Keratinocyte (primary cell): ENCODE measurements at regions not wholly inside any gene's neighbourhood (a gene's known extent, or its start where the extent isn't known, plus 50 kb on each side); places are given as distances from the start of the nearest gene placed in this dataset.

ENCODE experiments used
- DNase-seq: peaks from one replicate; pipeline ENCODE4 v3.0.0-alpha.2; 2011; ENCODE audit warnings: low read depth, missing footprints, low spot score
- FAIRE-seq: peaks from 2 replicates; lab custom pipeline; 2011; peaks lifted over from hg19 to GRCh38; lab: Jason Lieb, UNC
- H2AFZ ChIP-seq: 2 replicates; pipeline ENCODE4 v1.6.0; 2012; ENCODE audit warnings: low read length, control low read depth, inconsistent platforms; ENCODE audit not compliant: control insufficient read depth
- H3K27ac ChIP-seq: 2 replicates; pipeline ENCODE4 v1.5.1; 2011; ENCODE audit warnings: low read length; ENCODE audit not compliant: control insufficient read depth, insufficient read depth
- H3K27me3 ChIP-seq: 3 replicates; pipeline ENCODE4 v1.6.0; 2011; ENCODE audit warnings: low read length; ENCODE audit not compliant: control insufficient read depth, insufficient read depth; ENCODE audit errors: extremely low read depth
- H3K36me3 ChIP-seq, 2 experiments: 2 replicates in 1 of 2; 3 replicates in 1 of 2; pipeline ENCODE4 v1.5.1; 2011; ENCODE audit warnings: low read length in 2 of 2, mild to moderate bottlenecking in 1 of 2; ENCODE audit not compliant: control insufficient read depth in 2 of 2, insufficient read depth in 2 of 2; ENCODE audit errors: extremely low read depth in 1 of 2
- H3K4me1 ChIP-seq: 3 replicates; pipeline ENCODE4 v1.5.1; 2011; ENCODE audit warnings: low read length; ENCODE audit not compliant: control insufficient read depth, insufficient read depth; ENCODE audit errors: extremely low read depth
- H3K4me2 ChIP-seq: 3 replicates; pipeline ENCODE4 v1.6.0; 2011; ENCODE audit warnings: low read depth, low read length; ENCODE audit not compliant: control insufficient read depth, insufficient read depth; ENCODE audit errors: extremely low read depth
- H3K4me3 ChIP-seq, 3 experiments: fragments of 200-600 bp in 1 of 3; sonication (generic) in 1 of 3; 2 replicates in 2 of 3; 3 replicates in 1 of 3; pipeline ENCODE4 v1.5.1; 2011 to 2016; ENCODE audit warnings: low read length in 3 of 3, mild to moderate bottlenecking in 3 of 3, control low read depth in 2 of 3, inconsistent platforms in 1 of 3, low read depth in 1 of 3, mixed read lengths in 1 of 3, mixed run types in 1 of 3, moderate library complexity in 1 of 3; ENCODE audit not compliant: control insufficient read depth in 2 of 3, insufficient read depth in 2 of 3; ENCODE audit errors: extremely low read depth in 1 of 3
- H3K79me2 ChIP-seq: 2 replicates; pipeline ENCODE4 v1.6.0; 2012; ENCODE audit warnings: low read length; ENCODE audit not compliant: control insufficient read depth, insufficient read depth
- H3K9ac ChIP-seq: 3 replicates; pipeline ENCODE4 v1.6.0; 2011; ENCODE audit warnings: low read length; ENCODE audit not compliant: control insufficient read depth, insufficient read depth; ENCODE audit errors: extremely low read depth
- H3K9me1 ChIP-seq: 3 replicates; pipeline ENCODE4 v1.6.0; 2011; ENCODE audit warnings: low read length; ENCODE audit not compliant: control insufficient read depth, insufficient read depth; ENCODE audit errors: extremely low read depth
- H3K9me3 ChIP-seq: 2 replicates; pipeline ENCODE4 v1.5.1; 2012; ENCODE audit warnings: low read depth, low read length; ENCODE audit not compliant: control insufficient read depth
- H4K20me1 ChIP-seq: 3 replicates; pipeline ENCODE4 v1.6.0; 2011; ENCODE audit warnings: low read length; ENCODE audit not compliant: control insufficient read depth, insufficient read depth; ENCODE audit errors: extremely low read depth
- EZH2 ChIP-seq: IDR thresholded peaks from one replicate; pipeline ENCODE4 v1.6.1; 2012; ENCODE audit warnings: inconsistent platforms, mild to moderate bottlenecking, low read length, moderate library complexity
- dilution Hi-C: fragments of 300-500 bp; cut with MboI; formaldehyde crosslinking; loops from one replicate; pipeline ENCODE4 v1.7.0; 2020; ENCODE audit warnings: low sequenced_read_pairs; ENCODE audit not compliant: extremely low pct_ligation_motif_present
- TF ChIP-seq, protein P1 (sequence below), 3 experiments: IDR thresholded peaks in 1 of 3; conservative IDR thresholded peaks in 1 of 3; optimal IDR thresholded peaks in 1 of 3; 2 replicates in 2 of 3; 3 replicates in 1 of 3; pipeline versions ENCODE3 to v1.5.1; 2011; ENCODE audit warnings: low read length in 3 of 3, mild to moderate bottlenecking in 3 of 3, moderate library complexity in 2 of 3, control low read depth in 1 of 3, inconsistent platforms in 1 of 3; ENCODE audit not compliant: insufficient read depth in 2 of 3; ENCODE audit errors: extremely low read depth in 1 of 3

DNA sequence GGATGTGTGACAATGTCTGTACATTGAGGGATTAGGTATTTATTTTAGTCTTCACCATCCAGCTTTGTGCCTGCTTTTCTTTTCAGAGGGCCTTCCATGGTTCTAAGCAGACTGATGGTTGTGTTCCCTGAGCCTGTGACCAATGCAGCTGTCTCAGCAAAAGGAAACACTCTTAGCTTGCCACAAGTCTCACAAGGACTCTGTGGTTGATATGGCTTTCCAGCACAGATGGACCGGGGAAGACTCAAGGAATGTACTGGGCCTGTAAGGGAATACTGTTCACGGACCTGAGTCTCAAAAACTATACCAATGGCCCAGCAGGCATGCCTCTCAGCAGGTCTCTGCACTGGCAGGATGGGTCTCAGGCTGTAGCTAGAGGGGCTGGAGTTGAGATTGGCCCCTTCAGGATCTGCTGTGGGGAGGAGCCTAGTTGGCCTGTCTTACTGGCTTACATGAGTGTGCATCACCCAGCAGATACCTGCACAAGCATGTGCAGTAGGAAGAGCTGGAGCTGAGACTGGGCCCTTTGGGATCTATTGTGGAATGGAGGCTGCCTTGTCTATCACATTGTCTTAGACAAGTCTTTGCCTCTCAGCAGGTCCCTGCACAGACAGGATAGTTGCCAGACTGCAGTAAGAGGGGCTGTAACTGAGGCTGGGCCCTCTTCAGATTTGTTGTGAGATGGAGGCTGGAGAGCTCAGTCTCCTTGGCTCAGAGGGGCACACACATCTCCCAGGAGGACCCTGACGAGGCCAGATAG is 52.0 kb upstream of the PDC start:
- H3K9me1 ChIP-seq: no peaks in the 10 kb centered on the region
- no peaks in the 10 kb centered on the region for H3K36me3 ChIP-seq
- DNase-seq (no peak), FAIRE-seq (no peak)
- H3K79me2 ChIP-seq: no peaks in the 10 kb centered on the region
- H3K27ac ChIP-seq: no peak overlapping the region
- no peak for TF ChIP-seq EZH2
- TF ChIP-seq, protein P1, sequence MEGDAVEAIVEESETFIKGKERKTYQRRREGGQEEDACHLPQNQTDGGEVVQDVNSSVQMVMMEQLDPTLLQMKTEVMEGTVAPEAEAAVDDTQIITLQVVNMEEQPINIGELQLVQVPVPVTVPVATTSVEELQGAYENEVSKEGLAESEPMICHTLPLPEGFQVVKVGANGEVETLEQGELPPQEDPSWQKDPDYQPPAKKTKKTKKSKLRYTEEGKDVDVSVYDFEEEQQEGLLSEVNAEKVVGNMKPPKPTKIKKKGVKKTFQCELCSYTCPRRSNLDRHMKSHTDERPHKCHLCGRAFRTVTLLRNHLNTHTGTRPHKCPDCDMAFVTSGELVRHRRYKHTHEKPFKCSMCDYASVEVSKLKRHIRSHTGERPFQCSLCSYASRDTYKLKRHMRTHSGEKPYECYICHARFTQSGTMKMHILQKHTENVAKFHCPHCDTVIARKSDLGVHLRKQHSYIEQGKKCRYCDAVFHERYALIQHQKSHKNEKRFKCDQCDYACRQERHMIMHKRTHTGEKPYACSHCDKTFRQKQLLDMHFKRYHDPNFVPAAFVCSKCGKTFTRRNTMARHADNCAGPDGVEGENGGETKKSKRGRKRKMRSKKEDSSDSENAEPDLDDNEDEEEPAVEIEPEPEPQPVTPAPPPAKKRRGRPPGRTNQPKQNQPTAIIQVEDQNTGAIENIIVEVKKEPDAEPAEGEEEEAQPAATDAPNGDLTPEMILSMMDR (optimal IDR thresholded peaks at IDR 0.05 in 1 of 3, IDR thresholded peaks at IDR 0.05 in 1 of 3, conservative IDR thresholded peaks at IDR 0.05 in 1 of 3; ENCODE audit: extremely low read depth in 1 of 3, insufficient read depth in 2 of 3, low read length in 3 of 3): no peak
- H3K27me3 ChIP-seq: no peaks in the 10 kb centered on the region
- H3K4me3 ChIP-seq: no peak overlapping the region
- H3K9ac ChIP-seq: no peak overlapping the region
- H3K9me3 ChIP-seq: no peaks in the 10 kb centered on the region
- no peaks in the 10 kb centered on the region for H3K4me1 ChIP-seq
- no peaks in the 10 kb centered on the region for H4K20me1 ChIP-seq
- no peak overlapping the region for H2AFZ ChIP-seq
- dilution Hi-C loops: no loop called here
- no peak overlapping the region for H3K4me2 ChIP-seq

DNA sequence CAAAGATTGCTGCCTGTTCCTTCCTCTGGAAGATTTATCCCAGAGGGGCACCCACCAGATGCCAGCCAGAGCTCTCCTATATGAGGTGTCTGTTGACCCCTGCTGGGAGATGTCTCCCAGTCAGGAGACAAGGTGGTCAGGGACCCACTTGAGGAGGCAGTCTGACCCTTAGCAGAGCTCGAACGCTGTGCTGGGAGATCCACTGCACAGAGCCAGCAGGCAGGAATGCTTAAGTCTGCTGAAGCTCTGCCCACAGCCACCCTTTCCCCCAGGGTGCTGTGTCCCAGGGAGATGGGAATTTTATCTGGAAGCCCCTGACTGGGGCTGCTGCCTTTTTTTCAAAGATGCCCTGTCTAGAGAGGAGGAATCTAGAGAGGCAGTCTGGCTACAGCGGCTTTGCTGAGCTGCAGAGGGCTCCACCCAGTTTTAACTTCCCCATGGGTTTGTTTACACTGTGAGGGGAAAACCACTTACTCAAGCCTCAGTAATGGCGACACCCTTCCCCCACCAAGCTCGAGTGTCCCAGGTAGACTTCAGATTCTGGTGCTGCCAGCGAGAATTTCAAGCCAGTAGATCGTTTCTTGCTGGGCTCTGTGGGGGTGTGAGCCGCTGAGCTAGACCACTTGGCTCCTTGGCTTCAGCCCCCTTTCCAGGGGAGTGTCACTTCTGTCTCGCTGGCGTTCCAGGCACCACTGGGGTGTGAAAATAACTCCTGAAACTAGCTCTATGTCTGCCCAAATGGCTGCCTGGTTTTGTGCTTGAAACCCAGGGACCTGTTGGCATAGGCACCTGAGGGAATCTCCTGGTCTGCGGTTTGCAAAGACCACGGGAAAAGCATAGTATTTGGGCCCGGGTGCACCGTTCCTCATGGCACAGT is 51.1 kb upstream of the PDC start:
- no peak overlapping the region for H3K4me2 ChIP-seq
- no peak for TF ChIP-seq EZH2
- TF ChIP-seq, protein P1 (optimal IDR thresholded peaks at IDR 0.05 in 1 of 3, IDR thresholded peaks at IDR 0.05 in 1 of 3, conservative IDR thresholded peaks at IDR 0.05 in 1 of 3; ENCODE audit: extremely low read depth in 1 of 3, insufficient read depth in 2 of 3, low read length in 3 of 3): no peak
- dilution Hi-C loops: no loop called here

More for the DNA sequence above, 51.1 kb upstream of the PDC start:
- no peak for FAIRE-seq
- Histone ChIP-seq H3K79me2 (no peaks in the 10 kb centered on the region), H3K9me1 (no peaks in the 10 kb centered on the region), H2AFZ (no peak overlapping the region), H3K36me3 (no peaks in the 10 kb centered on the region), H4K20me1 (no peaks in the 10 kb centered on the region), H3K9me3 (no peaks in the 10 kb centered on the region), H3K27me3 (no peaks in the 10 kb centered on the region), H3K27ac (no peak overlapping the region), H3K4me3 (no peak overlapping the region), H3K4me1 (no peaks in the 10 kb centered on the region), H3K9ac (no peak overlapping the region)
- DNase-seq: no peak
